Gastroesophageal sphincter (tissue), 4 donors: ENCODE measurements at regions not wholly inside any gene's neighbourhood (a gene's known extent, or its start where the extent isn't known, plus 50 kb on each side); places are given as distances from the start of the nearest gene placed in this dataset.
"Not testable (repeated sequence)": the region's sequence is repeated elsewhere in the genome, so short reads cannot be mapped to it uniquely, and the experiment has no call there.

ENCODE experiments used
- ATAC-seq: fragments of 150-250 bp; one replicate; pipeline ENCODE4 v1.9.1; 2016; ENCODE audit warnings: mild to moderate bottlenecking, moderate library complexity
- H3K27ac ChIP-seq, 4 donors: fragments of 200-600 bp; sonication (generic) in 3 of 4; 1 replicate in 3 of 4; 2 replicates in 1 of 4; pipeline ENCODE4 v1.5.1; 2016 to 2019
- H3K27me3 ChIP-seq: fragments of 200-600 bp; sonication (generic); one replicate; pipeline ENCODE4 v1.5.1; 2019
- H3K36me3 ChIP-seq, 2 donors: fragments of 200-600 bp; sonication (generic); one replicate each; pipeline ENCODE4 v1.5.1; 2019; ENCODE audit warnings: control low read depth in 1 of 2
- H3K4me1 ChIP-seq, 3 donors: fragments of 200-600 bp; sonication (generic); 1 replicate in 2 of 3; 2 replicates in 1 of 3; pipeline ENCODE4 v1.5.1; 2016 to 2019; ENCODE audit warnings: control low read depth in 2 of 3
- H3K4me3 ChIP-seq, 2 donors: fragments of 200-600 bp; sonication (generic); one replicate each; pipeline ENCODE4 v1.5.1; 2019; ENCODE audit warnings: mild to moderate bottlenecking in 1 of 2, moderate library complexity in 1 of 2
- H3K9me3 ChIP-seq, 3 donors: fragments of 200-600 bp; sonication (generic); one replicate each; pipeline ENCODE4 v1.5.1; 2017 to 2019; ENCODE audit warnings: control low read depth in 2 of 3
- CTCF ChIP-seq, 4 experiments: fragments of 200-600 bp in 2 of 4; fragments of 450-650 bp in 2 of 4; sonication (generic) in 1 of 4; IDR thresholded peaks; one replicate each; pipeline ENCODE4 v1.5.1; 2017 to 2019; ENCODE audit warnings: antibody characterized with exemption in 4 of 4, mild to moderate bottlenecking in 2 of 4, moderate library complexity in 2 of 4
- EP300 ChIP-seq: sonication (generic); formaldehyde crosslinking; IDR thresholded peaks from one replicate; pipeline ENCODE4 v1.6.1; 2017; ENCODE audit warnings: antibody characterized with exemption, mild to moderate bottlenecking
- POLR2A ChIP-seq, 2 donors: fragments of 450-650 bp; IDR thresholded peaks; one replicate each; pipeline ENCODE4 v1.6.1; 2017; ENCODE audit warnings: antibody characterized with exemption in 2 of 2, mild to moderate bottlenecking in 2 of 2, moderate library complexity in 1 of 2
- POLR2AphosphoS5 ChIP-seq: sonication (generic); formaldehyde crosslinking; IDR thresholded peaks from one replicate; pipeline ENCODE4 v1.6.1; 2017; ENCODE audit warnings: antibody characterized with exemption
- WGBS, 2 donors: methylation state at CpG; one replicate each; pipeline ENCODE4 v1.1.5; 2018; ENCODE audit warnings: low coverage in 1 of 2; 5-methylcytosine and 5-hydroxymethylcytosine counted together

- no peaks in the 10 kb centered on the region for H3K4me1 ChIP-seq
- no peak for TF ChIP-seq POLR2A (IDR thresholded peaks at IDR 0.05)
- no peak for TF ChIP-seq EP300
- TF ChIP-seq CTCF (IDR thresholded peaks at IDR 0.05), result no peak
- no peak for TF ChIP-seq POLR2AphosphoS5
- ATAC-seq, result no peak
- no peaks in the 10 kb centered on the region for H3K36me3 ChIP-seq
- H3K9me3 ChIP-seq, result no peaks in the 10 kb centered on the region
- H3K27ac ChIP-seq, result no peak overlapping the region
- WGBS, 2 donors, result 50 to 79% methylated on average over 4 of the region's 4 CpGs
- H3K27me3 ChIP-seq, result no peaks in the 10 kb centered on the region
- no peak overlapping the region for H3K4me3 ChIP-seq
Measured at GRCh38 chr13:107600971-107601370, 614.4 kb downstream of the LIG4 start.

GRCh38 chr13:107596306-107596705 lies 619.0 kb downstream of the LIG4 start:
- ATAC-seq, H3K36me3 ChIP-seq, H3K4me3 ChIP-seq, H3K27me3 ChIP-seq, H3K4me1 ChIP-seq, H3K9me3 ChIP-seq, H3K27ac ChIP-seq: not testable (repeated sequence)
- 55 to 59% methylated on average over 4 to 5 of the region's 5 CpGs for WGBS, 2 donors

- no peaks in the 10 kb centered on the region for H3K9me3 ChIP-seq
- H3K36me3 ChIP-seq, result no peaks in the 10 kb centered on the region
- no peak overlapping the region for H3K27ac ChIP-seq
- ATAC-seq, result no peak
- no peaks in the 10 kb centered on the region for H3K27me3 ChIP-seq
- 34 to 49% methylated on average over 3 of the region's 3 CpGs for WGBS, 2 donors
- TF ChIP-seq POLR2A (IDR thresholded peaks at IDR 0.05), result no peak
- TF ChIP-seq POLR2AphosphoS5, result no peak
- no peak for TF ChIP-seq EP300
- TF ChIP-seq CTCF (IDR thresholded peaks at IDR 0.05), result no peak
- no peaks in the 10 kb centered on the region for H3K4me1 ChIP-seq
- no peak overlapping the region for H3K4me3 ChIP-seq
Measured at GRCh38 chr13:107590556-107590955, 624.8 kb downstream of the LIG4 start.

GRCh38 chr13:107587681-107588080 lies 627.7 kb downstream of the LIG4 start:
- Histone ChIP-seq H3K9me3 (no peaks in the 10 kb centered on the region), H3K4me3 (no peak overlapping the region), H3K4me1 (no peaks in the 10 kb centered on the region), H3K27me3 (no peaks in the 10 kb centered on the region), H3K27ac (no peak overlapping the region), H3K36me3 (no peaks in the 10 kb centered on the region)
- WGBS, 2 donors, result 62 to 80% methylated on average over 1 to 2 of the region's 2 CpGs
- TF ChIP-seq POLR2A (IDR thresholded peaks at IDR 0.05) (no peak), CTCF (IDR thresholded peaks at IDR 0.05) (no peak), EP300 (no peak), POLR2AphosphoS5 (no peak)
- no peak for ATAC-seq

GRCh38 chr13:107586216-107586615 lies 629.1 kb downstream of the LIG4 start:
- TF ChIP-seq POLR2A (IDR thresholded peaks at IDR 0.05) (no peak), EP300 (no peak), POLR2AphosphoS5 (no peak), CTCF (IDR thresholded peaks at IDR 0.05) (no peak)
- no peak for ATAC-seq
- no peak overlapping the region for H3K27ac ChIP-seq
- H3K36me3 ChIP-seq, result no peaks in the 10 kb centered on the region
- no peak overlapping the region for H3K4me3 ChIP-seq
- H3K4me1 ChIP-seq, result no peaks in the 10 kb centered on the region
- H3K27me3 ChIP-seq, result no peaks in the 10 kb centered on the region
- no peaks in the 10 kb centered on the region for H3K9me3 ChIP-seq
- WGBS, 2 donors, result 53 to 86% methylated on average over 1 to 2 of the region's 2 CpGs
